HUES6 (cell line): ENCODE measurements at regions not wholly inside any gene's neighbourhood (a gene's known extent, or its start where the extent isn't known, plus 50 kb on each side); places are given as distances from the start of the nearest gene placed in this dataset.

Experiments
- H3K27ac ChIP-seq: 2 replicates; pipeline ENCODE4 v1.7.0; 2013; ENCODE audit warnings: low read depth, mild to moderate bottlenecking, low read length, inconsistent platforms
- H3K27me3 ChIP-seq: 2 replicates; pipeline ENCODE4 v1.6.1; 2013; ENCODE audit warnings: low read length; ENCODE audit not compliant: control insufficient read depth, insufficient read depth
- H3K36me3 ChIP-seq: 2 replicates; pipeline ENCODE4 v1.6.1; 2013; ENCODE audit warnings: low read length; ENCODE audit not compliant: control insufficient read depth, insufficient read depth
- H3K4me1 ChIP-seq: 2 replicates; pipeline ENCODE4 v1.6.1; 2013; ENCODE audit warnings: low read length; ENCODE audit not compliant: control insufficient read depth, insufficient read depth
- H3K4me3 ChIP-seq: 2 replicates; pipeline ENCODE4 v1.5.1; 2013; ENCODE audit warnings: low read depth, low read length
- H3K9ac ChIP-seq: one replicate; pipeline ENCODE4 v1.6.1; 2013; ENCODE audit warnings: mild to moderate bottlenecking, low read length
- H3K9me3 ChIP-seq: 2 replicates; pipeline ENCODE4 v1.6.1; 2013; ENCODE audit warnings: low read depth, low read length; ENCODE audit not compliant: control insufficient read depth, insufficient read depth

- Histone ChIP-seq H3K4me3 (no peak overlapping the region), H3K9me3 (peaks cover 23% of the 10 kb centered on the region), H3K36me3 (no peaks in the 10 kb centered on the region), H3K9ac (no peak overlapping the region), H3K27ac (no peak overlapping the region), H3K4me1 (peaks cover 7% of the 10 kb centered on the region; the same call in 1 of the 2 replicates), H3K27me3 (no peaks in the 10 kb centered on the region)
Observed at GRCh38 chr7:45514944-45515343, 59.2 kb upstream of the ADCY1 start.

- Histone ChIP-seq H3K9ac (no peak overlapping the region), H3K36me3 (no peaks in the 10 kb centered on the region), H3K4me3 (no peak overlapping the region), H3K27me3 (no peaks in the 10 kb centered on the region), H3K27ac (no peak overlapping the region), H3K9me3 (peaks cover 23% of the 10 kb centered on the region), H3K4me1 (peaks cover 7% of the 10 kb centered on the region; the same call in 1 of the 2 replicates)
Observed at GRCh38 chr7:45515346-45515745, 58.8 kb upstream of the ADCY1 start.
